GM19023 (cell line): ENCODE measurements at regions not wholly inside any gene's neighbourhood (a gene's known extent, or its start where the extent isn't known, plus 50 kb on each side); places are given as distances from the start of the nearest gene placed in this dataset.
"Not testable (repeated sequence)": the region's sequence is repeated elsewhere in the genome, so short reads cannot be mapped to it uniquely, and the experiment has no call there.

ENCODE experiments used
- ATAC-seq: cut with Tn5 transposase; IDR thresholded peaks from one replicate; pipeline ENCODE4 v1.9.1; 2021; ENCODE audit warnings: mild to moderate bottlenecking, moderate library complexity; ENCODE audit not compliant: unreplicated experiment

DNA sequence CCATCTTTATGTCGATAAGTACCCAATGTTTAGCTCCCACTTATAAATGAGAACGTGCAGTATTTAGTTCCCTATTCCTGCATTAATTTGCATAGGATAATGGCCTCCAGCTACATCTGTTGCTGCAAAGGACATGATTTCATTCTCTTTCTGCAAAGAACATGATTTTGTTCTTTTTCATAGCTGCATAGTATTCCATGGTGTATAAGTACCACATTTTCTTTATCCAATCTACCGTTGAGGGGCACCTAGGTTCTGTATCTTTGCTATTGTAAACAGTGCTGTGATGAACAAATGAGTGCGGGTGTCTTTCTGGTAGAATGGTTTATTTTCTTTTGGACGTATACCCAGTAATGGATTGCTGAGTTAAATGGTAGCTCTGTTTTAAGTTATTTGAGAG, 63.0 kb downstream of the HLX start:
- ATAC-seq, result no peak

- ATAC-seq, result not testable (repeated sequence)
These were observed 63.7 kb downstream of the HLX start for GRCh38 chr1:220942914-220943313.

GRCh38 chr1:220943319-220943996, 64.2 kb downstream of the HLX start:
- no peak for ATAC-seq

DNA sequence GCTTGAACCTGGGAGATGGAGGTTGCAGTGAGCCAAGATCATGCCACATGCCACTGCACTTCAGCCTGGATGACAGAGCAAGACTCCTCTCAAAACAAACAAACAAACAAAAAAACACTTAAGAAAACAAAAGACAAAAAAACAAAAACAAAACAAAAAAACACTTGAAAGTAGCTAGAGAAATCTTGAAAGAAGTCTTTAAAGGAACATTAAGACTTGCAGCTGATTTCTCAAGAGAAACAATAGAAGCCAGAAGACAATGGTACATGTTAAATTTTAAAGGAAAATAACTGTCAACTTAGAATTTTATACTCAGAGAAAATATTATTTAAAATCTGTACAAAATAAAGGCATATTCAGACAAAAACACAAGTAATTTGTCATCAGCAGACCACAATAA, 71.3 kb downstream of the HLX start:
- no peak for ATAC-seq

GRCh38 chr1:220952961-220953643, 73.9 kb downstream of the HLX start:
- no peak for ATAC-seq

GRCh38 chr1:220954321-220955075, 75.3 kb downstream of the HLX start:
- no peak for ATAC-seq

- ATAC-seq, result no peak
These were observed 75.9 kb downstream of the HLX start for GRCh38 chr1:220955116-220955515.

DNA sequence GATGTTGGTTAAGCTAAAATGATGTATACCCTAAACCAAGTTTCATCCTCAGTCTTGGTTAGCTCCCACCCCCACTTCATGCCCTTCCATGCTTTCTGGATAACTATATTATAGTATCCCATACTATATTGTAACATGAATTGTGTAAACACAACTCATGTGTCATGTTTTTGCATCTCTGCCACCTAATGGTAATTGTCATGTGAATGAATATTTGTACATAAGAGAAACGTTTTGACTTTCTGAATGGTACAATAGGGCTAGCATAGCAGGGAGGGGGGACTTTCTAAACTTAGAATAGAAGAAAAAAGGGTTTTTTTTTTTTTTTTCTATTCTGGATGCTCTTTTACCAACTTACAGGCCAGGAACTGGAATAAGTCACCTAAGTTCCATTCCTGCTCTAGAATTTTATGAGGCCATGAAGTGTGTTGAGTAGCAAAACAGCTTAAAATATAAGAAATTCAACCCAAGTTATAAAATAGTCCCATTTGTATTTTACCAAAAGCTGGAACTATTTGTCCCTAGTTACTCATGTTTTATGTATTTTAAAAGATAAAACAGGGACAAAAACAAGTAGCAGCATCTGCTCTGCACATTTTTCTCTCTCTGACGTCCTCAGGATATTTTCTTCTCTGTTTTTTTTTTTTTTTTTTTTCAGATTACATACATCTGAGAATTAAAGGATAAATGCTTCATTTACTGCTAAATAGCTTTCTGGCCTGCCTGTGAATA, 77.4 kb downstream of the HLX start:
- ATAC-seq, result no peak

DNA sequence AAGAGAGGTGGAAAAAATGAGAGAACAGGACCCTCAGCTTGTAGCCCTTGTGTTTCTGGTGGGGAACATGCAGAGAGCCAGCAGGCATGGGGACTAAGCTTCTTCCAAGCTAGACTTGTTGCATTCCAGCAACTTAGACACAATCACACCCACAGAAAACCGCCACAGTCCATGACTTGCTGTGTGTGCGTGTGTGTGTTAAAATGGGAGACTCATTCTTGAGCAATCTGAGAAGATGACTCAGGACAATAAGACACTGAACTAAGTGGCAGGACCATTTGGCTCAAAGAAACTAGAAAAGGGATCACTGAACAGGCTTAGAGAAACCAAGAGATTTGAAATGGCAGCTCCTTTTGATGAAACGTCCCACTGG, 78.0 kb downstream of the HLX start:
- ATAC-seq, result no peak

GRCh38 chr1:220958234-220958633, 79.0 kb downstream of the HLX start:
- no peak for ATAC-seq

GRCh38 chr1:220962031-220962751, 82.9 kb downstream of the HLX start:
- no peak for ATAC-seq

DNA sequence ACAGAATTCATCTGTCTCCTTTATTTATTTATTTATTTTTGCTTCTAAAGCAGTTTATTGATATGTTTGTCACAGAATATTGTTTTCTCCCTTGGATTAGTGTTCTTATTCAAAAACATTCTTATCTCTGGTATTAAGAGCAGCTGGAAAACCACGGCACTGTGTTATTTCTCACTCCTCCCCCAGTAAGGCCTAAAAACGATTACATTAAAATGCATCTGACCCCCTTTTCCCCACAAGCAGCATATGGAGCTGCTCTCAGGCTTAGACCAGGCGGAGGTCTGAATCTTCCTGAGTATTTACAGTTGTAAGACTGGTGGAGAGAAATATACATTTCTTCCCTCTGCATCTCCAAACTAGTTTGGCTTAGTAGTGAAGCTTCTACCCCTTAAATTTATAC, 86.8 kb downstream of the HLX start:
- ATAC-seq, result no peak

DNA sequence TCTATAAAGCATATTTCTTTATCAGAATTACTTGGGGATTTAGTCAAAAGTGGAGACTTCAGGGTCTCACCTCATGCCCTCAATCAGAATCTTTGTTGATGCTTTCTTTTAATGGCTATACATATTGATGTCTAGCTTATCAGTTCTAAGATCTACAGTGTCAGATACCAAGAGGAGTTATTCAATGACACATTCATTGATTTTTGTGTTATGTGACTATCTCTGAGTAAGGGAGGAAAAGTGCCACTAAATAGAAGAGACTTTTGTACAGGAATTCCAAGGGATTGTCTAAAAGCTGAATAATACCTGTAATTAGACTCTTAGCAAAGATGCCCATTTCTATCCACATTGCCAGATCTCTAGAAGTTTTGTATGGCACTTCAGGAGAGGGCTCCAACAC, 87.2 kb downstream of the HLX start:
- ATAC-seq, result no peak

DNA sequence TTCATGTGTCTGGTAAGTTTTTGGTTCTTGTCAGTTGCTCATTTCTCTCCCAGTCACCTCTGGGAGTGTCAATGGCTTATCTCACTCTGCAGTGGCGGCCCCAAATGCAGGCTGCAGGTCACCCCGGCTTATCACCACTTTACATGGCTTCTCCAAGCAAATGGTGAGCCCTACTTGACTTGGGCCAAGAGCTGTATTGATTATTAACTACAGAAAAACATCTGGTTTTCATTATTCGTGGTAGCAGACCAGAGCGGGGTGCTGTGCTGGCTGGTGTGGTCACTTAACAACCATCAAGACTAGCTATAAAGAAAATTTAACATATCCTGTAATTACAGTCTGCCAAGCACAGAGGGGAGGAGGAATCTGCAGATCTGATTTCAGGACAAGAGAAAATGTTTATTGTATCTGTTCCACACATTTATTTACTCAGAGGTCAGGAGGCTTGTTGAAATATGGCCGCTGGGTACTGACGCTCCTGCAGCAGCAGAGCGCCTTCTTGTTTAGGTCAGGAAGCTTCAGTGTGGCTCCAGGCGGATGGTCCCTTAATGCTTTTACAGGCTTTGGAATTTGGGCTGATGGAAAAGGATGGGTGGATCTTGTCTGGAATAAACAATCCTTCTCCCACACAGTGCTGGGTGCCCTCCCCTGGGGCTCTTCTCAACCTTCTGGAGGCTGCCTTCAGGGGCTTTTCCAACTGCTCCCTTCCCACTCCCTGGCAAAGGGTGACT, 87.8 kb downstream of the HLX start:
- ATAC-seq, result no peak

DNA sequence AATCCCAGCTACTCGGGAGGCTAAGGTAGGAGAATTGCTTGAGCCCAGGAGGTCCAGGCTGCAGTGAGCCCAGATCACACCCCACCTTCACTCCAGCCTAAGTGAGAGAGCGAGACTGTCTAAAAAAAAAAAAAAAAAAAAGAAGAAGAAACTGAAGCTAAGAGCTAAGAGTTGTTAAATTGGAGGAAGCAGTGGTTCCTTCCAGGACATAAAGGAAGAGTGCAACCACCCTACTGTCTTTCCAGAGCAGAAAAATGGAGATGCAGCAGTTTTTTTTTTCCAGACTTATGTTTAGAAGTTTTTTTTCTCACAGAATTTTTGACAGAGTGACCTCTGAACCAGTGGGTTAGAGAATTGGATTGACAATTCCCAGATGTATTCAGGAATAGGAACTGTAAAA, 88.7 kb downstream of the HLX start:
- ATAC-seq, result no peak

- ATAC-seq, result not testable (repeated sequence)
These were observed 90.0 kb downstream of the HLX start for GRCh38 chr1:220969281-220969680.

DNA sequence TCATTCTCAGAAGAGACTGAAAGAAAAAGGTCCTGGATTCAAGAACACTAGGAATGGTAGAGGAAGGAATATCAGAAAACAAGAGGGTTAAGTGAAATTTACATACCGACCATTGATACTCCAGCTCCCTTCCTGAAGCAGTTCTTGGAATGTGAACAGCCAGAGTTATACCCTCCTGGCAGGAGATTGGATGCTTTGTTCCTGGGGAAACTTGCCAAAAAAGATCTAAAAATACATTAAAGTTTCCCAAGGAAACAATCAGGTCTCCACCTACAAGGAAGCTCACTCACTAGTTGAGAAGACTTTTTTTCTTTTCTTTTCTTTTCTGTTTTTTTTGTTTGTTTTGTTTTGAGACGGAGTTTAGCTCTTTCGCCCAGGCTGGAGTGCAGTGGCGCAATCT, 91.1 kb downstream of the HLX start:
- ATAC-seq, result no peak

GRCh38 chr1:220971221-220971620, 92.0 kb downstream of the HLX start:
- no peak for ATAC-seq

DNA sequence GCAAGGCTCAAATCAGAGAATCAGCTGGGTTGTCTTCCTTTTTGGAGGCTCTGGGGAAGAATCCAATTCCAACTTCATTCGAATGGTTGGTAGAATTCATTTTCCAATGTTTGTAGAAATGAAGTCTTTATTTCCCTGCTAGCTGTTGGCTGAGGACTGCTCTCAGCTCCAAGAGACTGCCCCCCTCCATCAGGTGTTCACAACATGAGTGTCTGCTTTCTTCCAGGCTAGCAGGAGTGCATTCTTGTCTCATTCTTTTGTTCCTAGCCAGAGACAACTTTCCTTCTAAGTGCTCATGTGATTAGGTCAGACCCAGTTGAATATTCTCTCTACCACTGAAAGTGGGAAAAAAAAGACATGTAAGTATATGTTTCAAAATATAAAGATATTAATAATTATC, 95.2 kb downstream of the HLX start:
- no peak for ATAC-seq

DNA sequence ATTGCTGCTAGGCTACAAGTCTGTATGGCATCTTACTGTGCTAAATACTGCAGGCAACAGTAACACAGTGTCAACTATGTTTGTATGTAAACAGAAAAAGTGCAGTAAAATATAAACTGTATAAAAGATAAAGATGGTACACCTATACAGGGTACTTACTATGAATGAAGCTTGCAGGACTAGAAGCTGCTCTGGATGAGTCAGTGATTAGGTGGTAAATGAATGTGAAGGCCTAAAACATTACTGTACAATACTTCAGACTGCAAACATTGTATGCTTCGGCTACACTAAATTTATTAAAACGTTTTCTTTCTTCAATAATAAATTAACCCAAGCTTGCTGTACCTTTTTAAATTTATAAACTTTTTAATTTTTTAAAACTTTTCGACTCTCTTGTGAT, 97.1 kb downstream of the HLX start:
- ATAC-seq, result no peak
